ENCODE measurements at regions not wholly inside any gene's neighbourhood (a gene's known extent, or its start where the extent isn't known, plus 50 kb on each side); places are given as distances from the start of the nearest gene placed in this dataset.
"Not testable (repeated sequence)": the region's sequence is repeated elsewhere in the genome, so short reads cannot be mapped to it uniquely, and the experiment has no call there.

GRCh38 chr13:80161219-80161618, 179.7 kb downstream of the SPRY2 start:
- H3K4me1 ChIP-seq, result no peaks in the 10 kb centered on the region
- TF ChIP-seq, protein P1, sequence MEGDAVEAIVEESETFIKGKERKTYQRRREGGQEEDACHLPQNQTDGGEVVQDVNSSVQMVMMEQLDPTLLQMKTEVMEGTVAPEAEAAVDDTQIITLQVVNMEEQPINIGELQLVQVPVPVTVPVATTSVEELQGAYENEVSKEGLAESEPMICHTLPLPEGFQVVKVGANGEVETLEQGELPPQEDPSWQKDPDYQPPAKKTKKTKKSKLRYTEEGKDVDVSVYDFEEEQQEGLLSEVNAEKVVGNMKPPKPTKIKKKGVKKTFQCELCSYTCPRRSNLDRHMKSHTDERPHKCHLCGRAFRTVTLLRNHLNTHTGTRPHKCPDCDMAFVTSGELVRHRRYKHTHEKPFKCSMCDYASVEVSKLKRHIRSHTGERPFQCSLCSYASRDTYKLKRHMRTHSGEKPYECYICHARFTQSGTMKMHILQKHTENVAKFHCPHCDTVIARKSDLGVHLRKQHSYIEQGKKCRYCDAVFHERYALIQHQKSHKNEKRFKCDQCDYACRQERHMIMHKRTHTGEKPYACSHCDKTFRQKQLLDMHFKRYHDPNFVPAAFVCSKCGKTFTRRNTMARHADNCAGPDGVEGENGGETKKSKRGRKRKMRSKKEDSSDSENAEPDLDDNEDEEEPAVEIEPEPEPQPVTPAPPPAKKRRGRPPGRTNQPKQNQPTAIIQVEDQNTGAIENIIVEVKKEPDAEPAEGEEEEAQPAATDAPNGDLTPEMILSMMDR (IDR thresholded peaks at IDR 0.05 in 8 of 11, conservative IDR thresholded peaks at IDR 0.05 in 3 of 11), result no peak
- no peak for TF ChIP-seq POLR2AphosphoS5 (IDR thresholded peaks at IDR 0.05)
- TF ChIP-seq POLR2A (IDR thresholded peaks at IDR 0.05), result no peak
- no peaks in the 10 kb centered on the region for H3K27me3 ChIP-seq (replicated peaks in 1 of 7)
- no peak overlapping the region for H3K27ac ChIP-seq
- H3K9me3 ChIP-seq, result no peaks in the 10 kb centered on the region
- H3K4me3 ChIP-seq, result no peak overlapping the region
- intact Hi-C loops (cut with DNase I; ENCODE audit: low total_unique reads), result no loop called here
- H3K36me3 ChIP-seq, result no peaks in the 10 kb centered on the region
- DNase-seq, result no peak
- WGBS, 5 donors, result 60 to 78% (median 67%) methylated on average over 2 of the region's 2 CpGs

- no peaks in the 10 kb centered on the region for H3K36me3 ChIP-seq
- no peak overlapping the region for H3K4me3 ChIP-seq
- TF ChIP-seq POLR2AphosphoS5 (IDR thresholded peaks at IDR 0.05) (no peak), POLR2A (IDR thresholded peaks at IDR 0.05) (no peak)
- TF ChIP-seq, protein P1 (IDR thresholded peaks at IDR 0.05 in 8 of 11, conservative IDR thresholded peaks at IDR 0.05 in 3 of 11), result no peak
- intact Hi-C loops (cut with DNase I; ENCODE audit: low total_unique reads), result no loop called here
- DNase-seq, result no peak
- H3K9me3 ChIP-seq, result no peaks in the 10 kb centered on the region
- no peaks in the 10 kb centered on the region for H3K4me1 ChIP-seq
- no peaks in the 10 kb centered on the region for H3K27me3 ChIP-seq (replicated peaks in 1 of 7)
- no peak overlapping the region for H3K27ac ChIP-seq
These were observed 180.8 kb downstream of the SPRY2 start for GRCh38 chr13:80160110-80160509.

DNA sequence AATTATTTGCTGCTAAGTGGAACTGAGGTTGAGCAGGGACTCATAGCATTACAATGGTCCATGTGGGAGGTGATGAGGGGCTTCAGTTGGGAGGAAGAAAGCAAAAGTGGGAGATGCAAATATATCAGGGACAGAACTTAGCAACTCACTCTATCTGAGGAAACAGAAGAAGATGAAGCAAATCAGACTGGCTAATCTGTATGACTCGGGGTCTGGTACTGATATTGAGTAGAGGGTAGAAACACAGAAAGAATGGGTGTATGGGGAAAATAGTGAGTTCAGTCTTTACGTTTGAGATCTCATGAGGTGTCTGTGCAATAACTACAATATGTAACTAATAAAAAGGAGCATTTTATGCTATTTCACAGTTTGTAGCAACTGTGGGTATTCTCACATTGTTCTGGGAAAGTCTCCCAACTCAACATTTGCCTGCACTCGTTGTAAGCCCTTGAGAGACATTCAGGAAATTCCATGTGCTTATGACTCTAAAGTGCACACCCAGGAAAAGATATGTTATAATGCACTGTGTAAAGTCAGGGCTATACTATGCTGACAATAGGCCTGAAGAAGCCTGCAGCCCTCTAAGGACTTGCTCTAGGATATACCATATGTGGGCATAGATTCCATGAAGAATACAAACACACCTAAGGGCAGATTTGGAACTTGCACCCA, 183.5 kb downstream of the SPRY2 start:
- H3K9me3 ChIP-seq, result no peaks in the 10 kb centered on the region
- H3K4me3 ChIP-seq, result no peak overlapping the region
- H3K4me1 ChIP-seq, result no peaks in the 10 kb centered on the region
- H3K27ac ChIP-seq, result no peak overlapping the region
- no peak for TF ChIP-seq POLR2A (IDR thresholded peaks at IDR 0.05)
- no peak for TF ChIP-seq POLR2AphosphoS5 (IDR thresholded peaks at IDR 0.05)
- TF ChIP-seq, protein P1 (IDR thresholded peaks at IDR 0.05 in 8 of 11, conservative IDR thresholded peaks at IDR 0.05 in 3 of 11), result no peak
- intact Hi-C loops (cut with DNase I; ENCODE audit: low total_unique reads), result no loop called here
- H3K27me3 ChIP-seq (replicated peaks in 1 of 7), result no peaks in the 10 kb centered on the region
- no peaks in the 10 kb centered on the region for H3K36me3 ChIP-seq
- no peak for DNase-seq
- WGBS, 5 donors, result 81 to 83% (median 81%) methylated on average over 3 of the region's 3 CpGs

DNA sequence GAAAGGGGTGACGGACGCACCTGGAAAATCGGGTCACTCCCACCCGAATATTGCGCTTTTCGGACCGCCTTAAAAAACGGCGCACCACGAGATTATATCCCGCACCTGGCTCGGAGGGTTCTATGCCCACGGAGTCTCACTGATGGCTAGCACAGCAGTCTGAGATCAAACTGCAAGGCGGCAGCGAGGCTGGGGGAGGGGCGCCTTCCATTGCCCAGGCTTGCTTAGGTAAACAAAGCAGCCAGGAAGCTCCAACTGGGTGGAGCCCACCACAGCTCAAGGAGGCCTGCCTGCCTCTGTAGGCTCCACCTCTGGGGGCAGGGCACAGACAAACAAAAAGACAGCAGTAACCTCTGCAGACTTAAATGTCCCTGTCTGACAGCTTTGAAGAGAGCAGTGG, 188.8 kb downstream of the SPRY2 start:
- H3K4me1 ChIP-seq; H3K4me3 ChIP-seq; DNase-seq; H3K27ac ChIP-seq; H3K36me3 ChIP-seq; H3K27me3 ChIP-seq (replicated peaks in 1 of 7); intact Hi-C loops (cut with DNase I; ENCODE audit: low total_unique reads); H3K9me3 ChIP-seq: not testable (repeated sequence)
- WGBS, 5 donors, result 93 to 98% (median 94%) methylated on average over 16 of the region's 16 CpGs

GRCh38 chr13:80151016-80151415, 189.9 kb downstream of the SPRY2 start:
- no peak overlapping the region for H3K27ac ChIP-seq
- no peak overlapping the region for H3K4me3 ChIP-seq
- no peaks in the 10 kb centered on the region for H3K27me3 ChIP-seq (replicated peaks in 1 of 7)
- DNase-seq, result no peak
- intact Hi-C loops (cut with DNase I; ENCODE audit: low total_unique reads), result no loop called here
- no peaks in the 10 kb centered on the region for H3K36me3 ChIP-seq
- TF ChIP-seq, protein P1 (IDR thresholded peaks at IDR 0.05 in 8 of 11, conservative IDR thresholded peaks at IDR 0.05 in 3 of 11), result no peak
- no peak for TF ChIP-seq POLR2A (IDR thresholded peaks at IDR 0.05)
- TF ChIP-seq POLR2AphosphoS5 (IDR thresholded peaks at IDR 0.05), result no peak
- no peaks in the 10 kb centered on the region for H3K9me3 ChIP-seq
- H3K4me1 ChIP-seq, result no peaks in the 10 kb centered on the region

All from spleen (tissue), 11 donors.